T-helper 17 cell (primary cell): ENCODE measurements at regions not wholly inside any gene's neighbourhood (a gene's known extent, or its start where the extent isn't known, plus 50 kb on each side); places are given as distances from the start of the nearest gene placed in this dataset.

Experiments
- ATAC-seq: fragments of 150-1000 bp; cut with Tn5 transposase; 2 replicates; pipeline ENCODE4 v1.10.0; 2021; ENCODE audit warnings: mild to moderate bottlenecking, moderate library complexity
- DNase-seq, 3 donors: peaks; one replicate each; pipeline versions ENCODE4 v3.0.0 to v3.0.0-alpha.2; 2020 to 2021
- H3K9me3 ChIP-seq: one replicate; pipeline ENCODE4 v1.7.0; 2013; ENCODE audit warnings: low read length, mild to moderate bottlenecking; ENCODE audit not compliant: control insufficient read depth, poor library complexity, severe bottlenecking
- H3K27ac Mint-ChIP-seq: one replicate; pipeline ENCODE4 v1.8.0; 2022; ENCODE audit warnings: mild to moderate bottlenecking, moderate library complexity, mixed read lengths
- H3K27me3 Mint-ChIP-seq: one replicate; pipeline ENCODE4 v1.8.0; 2022; ENCODE audit warnings: mixed read lengths
- H3K36me3 Mint-ChIP-seq: one replicate; pipeline ENCODE4 v1.8.0; 2022; ENCODE audit warnings: low read depth, mixed read lengths
- H3K4me1 Mint-ChIP-seq: one replicate; pipeline ENCODE4 v1.8.0; 2022; ENCODE audit warnings: mild to moderate bottlenecking, mixed read lengths
- H3K4me3 Mint-ChIP-seq: one replicate; pipeline ENCODE4 v1.8.0; 2022; ENCODE audit warnings: mild to moderate bottlenecking, moderate library complexity, mixed read lengths

GRCh38 chr1:96649301-96649700 lies 72.3 kb upstream of the PTBP2 start:
- H3K9me3 ChIP-seq, result no peaks in the 10 kb centered on the region
- no peak overlapping the region for H3K4me3 Mint-ChIP-seq
- no peaks in the 10 kb centered on the region for H3K4me1 Mint-ChIP-seq
- H3K27me3 Mint-ChIP-seq, result peaks cover 5% of the 10 kb centered on the region
- DNase-seq, result no peak
- no peak overlapping the region for H3K27ac Mint-ChIP-seq
- no peak for ATAC-seq
- H3K36me3 Mint-ChIP-seq, result no peaks in the 10 kb centered on the region

GRCh38 chr1:96651517-96651916 lies 70.1 kb upstream of the PTBP2 start:
- Mint-ChIP-seq H3K27ac (no peak overlapping the region), H3K27me3 (no peaks in the 10 kb centered on the region), H3K4me1 (no peaks in the 10 kb centered on the region), H3K4me3 (no peak overlapping the region), H3K36me3 (no peaks in the 10 kb centered on the region)
- DNase-seq, result no peak
- no peaks in the 10 kb centered on the region for H3K9me3 ChIP-seq
- ATAC-seq, result no peak

GRCh38 chr1:96660051-96660450 lies 61.5 kb upstream of the PTBP2 start:
- no peaks in the 10 kb centered on the region for H3K9me3 ChIP-seq
- DNase-seq, result no peak
- H3K36me3 Mint-ChIP-seq, result no peaks in the 10 kb centered on the region
- no peaks in the 10 kb centered on the region for H3K4me1 Mint-ChIP-seq
- no peak overlapping the region for H3K4me3 Mint-ChIP-seq
- no peak overlapping the region for H3K27ac Mint-ChIP-seq
- no peaks in the 10 kb centered on the region for H3K27me3 Mint-ChIP-seq
- no peak for ATAC-seq

DNA sequence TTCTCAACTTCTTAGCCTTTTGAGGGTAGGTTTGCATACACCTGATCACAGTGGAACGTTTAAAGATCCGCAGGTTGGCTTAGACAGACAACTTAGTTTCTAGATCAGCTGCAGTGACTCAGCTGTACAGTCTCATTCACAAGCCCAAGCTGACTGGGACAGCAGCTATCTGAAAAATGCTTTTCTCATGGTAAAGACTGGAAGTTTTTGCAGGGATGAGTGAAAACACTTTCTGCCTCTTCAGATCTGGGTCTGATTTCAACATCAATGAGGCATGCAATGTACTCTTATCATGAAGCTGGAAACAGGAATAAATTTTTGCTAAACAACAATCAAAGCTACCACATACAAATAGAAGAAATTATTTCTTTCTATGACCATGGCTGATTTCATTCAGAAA lies 61.1 kb upstream of the PTBP2 start:
- H3K4me1 Mint-ChIP-seq, result no peaks in the 10 kb centered on the region
- no peaks in the 10 kb centered on the region for H3K36me3 Mint-ChIP-seq
- H3K4me3 Mint-ChIP-seq, result no peak overlapping the region
- DNase-seq (no peak), ATAC-seq (no peak)
- no peaks in the 10 kb centered on the region for H3K27me3 Mint-ChIP-seq
- H3K27ac Mint-ChIP-seq, result no peak overlapping the region
- no peaks in the 10 kb centered on the region for H3K9me3 ChIP-seq
